Spinal cord (tissue), 9 donors: ENCODE measurements at regions not wholly inside any gene's neighbourhood (a gene's known extent, or its start where the extent isn't known, plus 50 kb on each side); places are given as distances from the start of the nearest gene placed in this dataset.
A peak's percentile ranks its signal among the peaks of the same experiment; 100 is the strongest.
"Not testable (repeated sequence)": the region's sequence is repeated elsewhere in the genome, so short reads cannot be mapped to it uniquely, and the experiment has no call there.

Experiments used
- DNase-seq, 6 donors: peaks; one replicate each; pipeline versions ENCODE4 v3.0.0 to v3.0.0-alpha.2; 2013 to 2015; ENCODE audit warnings: low spot score in 6 of 6, low read depth in 4 of 6
- H3K27ac ChIP-seq: one replicate; pipeline ENCODE4 v1.5.1; 2013; ENCODE audit warnings: low read depth, low read length, control low read depth
- H3K27me3 ChIP-seq: one replicate; pipeline ENCODE4 v1.6.1; 2013; ENCODE audit warnings: low read length; ENCODE audit not compliant: control insufficient read depth, insufficient read depth
- H3K36me3 ChIP-seq: one replicate; pipeline ENCODE4 v1.6.1; 2013; ENCODE audit warnings: low read length; ENCODE audit not compliant: control insufficient read depth, insufficient read depth
- H3K4me1 ChIP-seq: one replicate; pipeline ENCODE4 v1.6.1; 2013; ENCODE audit warnings: low read length; ENCODE audit not compliant: control insufficient read depth, insufficient read depth
- H3K4me3 ChIP-seq: one replicate; pipeline ENCODE4 v1.5.1; 2013; ENCODE audit warnings: low read depth, low read length, control low read depth
- H3K9me3 ChIP-seq: one replicate; pipeline ENCODE4 v1.6.1; 2013; ENCODE audit warnings: low read length; ENCODE audit not compliant: control insufficient read depth, insufficient read depth
- WGBS: methylation state at CpG from one replicate; pipeline ENCODE4 v1.1.5; 2013; ENCODE audit warnings: missing lambda C conversion rate; ENCODE audit not compliant: insufficient coverage; 5-methylcytosine and 5-hydroxymethylcytosine counted together
- donor health status: healthy.

DNA sequence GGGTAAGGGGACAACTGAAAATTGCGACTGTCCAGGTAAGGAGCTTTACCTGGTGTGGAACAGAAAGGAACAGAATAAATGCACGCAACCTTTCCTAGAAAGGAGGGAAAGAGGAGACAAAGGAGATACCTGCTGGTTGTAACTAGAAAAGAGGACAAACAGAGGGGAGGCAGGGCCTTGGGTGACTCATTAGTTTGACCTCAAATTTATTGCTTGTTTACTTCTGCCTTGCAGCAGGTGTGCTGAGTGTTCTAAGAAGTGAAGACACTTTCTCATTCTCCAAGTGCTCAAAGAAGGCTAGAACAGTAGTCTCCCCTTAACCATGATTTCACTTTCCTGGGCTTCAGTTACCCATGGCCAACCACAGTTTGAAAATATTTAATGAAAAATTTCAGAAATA, 123.1 kb upstream of the BOD1L1 start:
- Histone ChIP-seq H3K27ac (no peak overlapping the region), H3K27me3 (no peaks in the 10 kb centered on the region), H3K4me1 (no peaks in the 10 kb centered on the region), H3K36me3 (no peaks in the 10 kb centered on the region), H3K4me3 (no peak overlapping the region), H3K9me3 (no peaks in the 10 kb centered on the region)
- DNase-seq = no peak
- WGBS = 92% methylated on average over 2 of the region's 2 CpGs

DNA sequence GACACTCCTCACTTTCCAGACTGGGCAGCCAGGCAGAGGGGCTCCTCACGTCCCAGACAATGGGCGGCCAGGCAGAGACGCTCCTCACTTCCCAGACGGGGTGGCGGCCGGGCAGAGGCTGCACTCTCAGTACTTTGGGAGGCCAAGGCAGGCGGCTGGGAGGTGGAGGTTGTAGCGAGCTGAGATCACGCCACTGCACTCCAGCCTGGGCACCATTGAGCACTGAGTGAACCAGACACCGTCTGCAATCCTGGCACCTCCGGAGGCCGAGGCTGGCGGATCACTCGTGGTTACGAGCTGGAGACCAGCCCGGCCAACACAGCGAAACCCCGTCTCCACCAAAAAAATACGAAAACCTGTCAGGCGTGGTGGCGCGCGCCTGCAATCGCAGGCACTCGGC, 134.1 kb upstream of the BOD1L1 start:
- not testable (repeated sequence) for H3K9me3 ChIP-seq, H3K4me3 ChIP-seq, H3K27ac ChIP-seq, H3K27me3 ChIP-seq, H3K4me1 ChIP-seq, DNase-seq, H3K36me3 ChIP-seq
- WGBS = 91% methylated on average over 16 of the region's 25 CpGs

DNA sequence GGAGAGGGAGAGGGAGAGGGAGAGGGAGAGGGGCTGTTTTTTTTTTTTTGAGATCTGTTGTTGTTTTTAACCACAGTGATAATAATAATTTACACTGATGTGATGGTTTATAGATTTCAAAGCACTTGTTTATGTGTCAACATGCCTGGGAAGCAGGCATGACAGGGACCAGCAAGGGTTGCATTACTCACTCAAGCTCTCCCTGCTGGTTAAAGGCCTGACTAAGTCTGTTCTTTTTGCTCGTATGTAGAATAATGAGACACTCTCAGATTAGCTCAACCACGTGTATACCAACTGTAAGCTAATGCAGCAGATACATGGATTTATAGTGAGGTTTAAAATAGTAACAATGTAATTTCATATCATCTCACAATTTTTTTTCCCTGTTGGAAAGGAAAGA, 134.6 kb upstream of the BOD1L1 start:
- no CpG with 5 or more reads among the region's 2 CpGs for WGBS
- Histone ChIP-seq H3K9me3 (no peaks in the 10 kb centered on the region), H3K4me3 (no peak overlapping the region)

DNA sequence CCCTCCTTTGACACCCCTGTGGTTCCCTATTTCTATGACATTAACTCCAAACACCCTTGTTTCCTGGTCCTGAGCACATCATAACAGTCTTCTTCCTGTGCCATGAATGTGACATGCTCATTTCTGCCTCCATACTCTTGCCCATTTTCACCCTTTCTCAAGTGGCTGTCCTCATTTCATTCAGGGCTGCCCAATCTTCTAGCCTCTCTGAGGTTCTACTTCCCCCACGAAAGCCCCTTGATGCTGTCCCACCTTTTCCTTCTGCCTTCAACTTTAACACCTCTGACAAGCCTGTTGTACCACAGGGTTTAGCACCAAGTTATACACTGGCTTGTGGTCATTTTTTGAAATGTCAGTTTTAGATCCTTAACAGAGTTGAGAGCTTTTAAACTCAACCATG, 136.2 kb upstream of the BOD1L1 start:
- H3K4me3 ChIP-seq = no peak overlapping the region
- H3K27ac ChIP-seq = no peak overlapping the region
- no peak for DNase-seq
- no peaks in the 10 kb centered on the region for H3K27me3 ChIP-seq
- 90% methylated on average over 1 of the region's 1 CpG for WGBS
- H3K36me3 ChIP-seq = no peaks in the 10 kb centered on the region
- H3K9me3 ChIP-seq = no peaks in the 10 kb centered on the region
- H3K4me1 ChIP-seq = no peaks in the 10 kb centered on the region

More for the DNA sequence above, 134.6 kb upstream of the BOD1L1 start:
- no peak for DNase-seq
- H3K36me3 ChIP-seq = no peaks in the 10 kb centered on the region
- no peaks in the 10 kb centered on the region for H3K27me3 ChIP-seq
- H3K4me1 ChIP-seq = no peaks in the 10 kb centered on the region
- H3K27ac ChIP-seq = no peak overlapping the region

DNA sequence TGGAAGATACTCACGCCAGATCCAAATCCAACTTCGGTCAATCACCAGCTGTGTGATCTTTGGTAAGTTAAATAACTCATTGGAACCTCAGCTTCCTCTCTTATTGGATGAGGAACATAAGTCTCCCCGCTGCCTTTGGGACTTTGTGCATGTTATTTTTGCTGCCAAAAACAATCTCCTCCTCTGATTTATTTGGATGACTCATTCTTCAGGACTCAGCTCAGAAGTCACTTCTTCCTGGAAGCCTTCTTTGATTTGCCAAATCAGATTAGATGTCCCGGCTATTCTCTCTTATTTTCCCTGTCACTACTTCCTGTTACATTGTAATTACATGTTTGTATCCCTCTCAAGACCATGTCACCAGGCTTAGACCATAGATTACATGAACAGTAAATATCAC, 138.0 kb upstream of the BOD1L1 start:
- Histone ChIP-seq H3K4me3 (no peak overlapping the region), H3K36me3 (no peaks in the 10 kb centered on the region), H3K27me3 (no peaks in the 10 kb centered on the region), H3K9me3 (no peaks in the 10 kb centered on the region), H3K4me1 (no peaks in the 10 kb centered on the region), H3K27ac (no peak overlapping the region)
- 88% methylated on average over 1 of the region's 4 CpGs for WGBS
- no peak for DNase-seq

DNA sequence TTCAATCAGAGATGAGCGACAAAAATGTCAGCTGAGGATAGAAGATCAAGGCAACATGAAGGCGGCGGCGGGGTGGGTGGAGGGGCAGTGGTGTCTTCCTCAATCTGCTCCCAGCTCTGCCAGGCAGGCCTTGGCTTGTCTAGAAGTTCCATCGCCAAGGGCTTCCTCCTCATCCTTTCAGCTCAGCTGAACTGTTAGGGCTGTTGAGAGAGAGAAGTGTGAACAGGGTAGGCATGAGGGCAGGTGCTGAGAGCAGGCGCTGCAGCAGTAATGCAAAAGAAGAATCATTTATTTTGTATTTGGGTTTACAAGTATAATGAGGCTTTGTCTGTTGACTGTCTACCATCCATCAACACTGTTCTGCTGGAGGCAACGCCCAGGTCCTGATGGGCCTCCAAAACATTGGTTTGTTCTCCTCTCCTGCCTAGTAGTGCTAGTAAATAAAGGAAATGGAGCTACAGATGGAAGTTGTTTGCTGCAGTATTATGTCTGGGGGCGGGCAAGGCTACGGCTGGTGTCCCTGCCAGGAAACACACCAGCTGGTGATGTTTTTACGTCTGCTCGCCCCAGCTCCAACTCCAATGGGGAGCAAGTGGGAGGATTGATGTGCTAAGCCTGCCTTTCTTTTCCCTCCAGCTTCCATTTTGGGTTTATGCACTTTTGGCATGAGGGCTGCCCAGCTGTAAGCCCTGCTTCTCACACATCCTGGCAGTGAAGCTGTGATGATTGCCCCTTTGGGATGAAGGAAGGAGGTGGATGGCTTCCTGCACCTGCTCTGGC, 139.4 kb upstream of the BOD1L1 start:
- no peak overlapping the region for H3K4me3 ChIP-seq
- 81% methylated on average over 4 of the region's 11 CpGs for WGBS
- no peaks in the 10 kb centered on the region for H3K9me3 ChIP-seq
- no peaks in the 10 kb centered on the region for H3K27me3 ChIP-seq
- no peak overlapping the region for H3K27ac ChIP-seq
- H3K4me1 ChIP-seq = no peaks in the 10 kb centered on the region
- peak in 2 of 6 donors; percentile 51 to 82 for DNase-seq
- no peaks in the 10 kb centered on the region for H3K36me3 ChIP-seq

DNA sequence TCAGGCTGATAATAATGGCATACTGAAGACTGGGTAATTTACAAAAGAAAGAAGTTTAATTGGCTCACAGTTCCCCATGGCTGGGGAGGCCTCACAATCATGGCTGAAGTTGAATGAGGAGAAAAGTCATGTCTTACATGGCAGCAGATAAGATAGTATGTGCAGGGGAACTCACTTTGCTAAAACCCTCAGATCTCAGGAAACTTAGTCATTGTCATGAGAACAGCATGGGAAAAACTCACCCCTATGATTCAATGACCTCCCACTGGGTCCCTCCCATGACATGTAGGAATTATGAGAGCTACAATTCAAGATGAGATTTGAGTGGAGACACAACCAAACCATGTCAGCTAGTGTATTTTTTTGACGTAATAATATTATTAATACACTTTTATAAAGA, 149.8 kb upstream of the BOD1L1 start:
- Histone ChIP-seq H3K4me3 (no peak overlapping the region), H3K27me3 (no peaks in the 10 kb centered on the region), H3K4me1 (no peaks in the 10 kb centered on the region), H3K36me3 (no peaks in the 10 kb centered on the region), H3K27ac (no peak overlapping the region), H3K9me3 (no peaks in the 10 kb centered on the region)
- no CpG with 5 or more reads among the region's 1 CpG for WGBS
- DNase-seq = no peak

DNA sequence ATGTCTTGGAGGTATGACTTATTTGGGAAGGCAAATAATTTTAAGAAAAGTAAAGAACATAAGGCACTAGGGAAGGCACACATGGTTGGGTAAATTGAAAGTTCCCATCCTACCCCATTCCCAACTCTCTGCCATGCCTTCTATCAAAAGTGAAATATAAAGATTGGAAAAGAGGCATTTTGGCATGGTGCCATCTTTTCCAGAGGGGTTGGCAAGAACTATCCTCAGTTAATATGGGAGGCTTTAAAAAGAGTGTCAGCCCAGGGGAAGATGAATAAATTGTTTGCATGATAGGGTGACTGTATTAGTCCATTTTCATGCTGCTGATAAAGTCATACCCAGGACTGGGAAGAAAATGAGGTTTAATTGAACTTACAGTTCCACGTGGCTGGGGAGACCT, 150.8 kb upstream of the BOD1L1 start:
- Histone ChIP-seq H3K4me3 (no peak overlapping the region), H3K27me3 (no peaks in the 10 kb centered on the region), H3K27ac (no peak overlapping the region), H3K9me3 (no peaks in the 10 kb centered on the region), H3K4me1 (no peaks in the 10 kb centered on the region), H3K36me3 (no peaks in the 10 kb centered on the region)
- WGBS = 75% methylated on average over 1 of the region's 1 CpG
- no peak for DNase-seq

DNA sequence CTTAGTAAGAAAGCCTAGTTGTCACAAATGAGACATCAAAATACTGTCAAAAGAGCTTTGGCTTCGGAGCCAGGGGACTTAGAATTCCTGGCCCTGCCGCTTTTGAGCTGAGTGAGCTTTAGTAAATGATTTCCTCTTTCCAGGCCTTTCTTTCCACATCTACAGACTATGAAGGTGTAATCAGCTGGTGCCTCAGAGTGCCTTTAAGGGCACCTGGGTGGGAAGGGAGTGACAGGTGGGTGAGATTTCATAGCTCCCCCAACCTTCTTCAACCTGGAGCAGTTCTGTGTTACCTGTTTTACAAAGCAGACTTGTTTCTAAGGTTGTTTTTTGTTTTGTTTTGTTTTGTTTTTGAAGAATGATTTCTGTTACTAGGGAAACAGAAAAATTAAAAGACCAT, 154.7 kb upstream of the BOD1L1 start:
- no peak overlapping the region for H3K4me3 ChIP-seq
- no peak for DNase-seq
- H3K9me3 ChIP-seq = no peaks in the 10 kb centered on the region
- no CpG with 5 or more reads among the region's 2 CpGs for WGBS
- H3K27ac ChIP-seq = no peak overlapping the region
- no peaks in the 10 kb centered on the region for H3K27me3 ChIP-seq
- no peaks in the 10 kb centered on the region for H3K36me3 ChIP-seq
- H3K4me1 ChIP-seq = no peaks in the 10 kb centered on the region

DNA sequence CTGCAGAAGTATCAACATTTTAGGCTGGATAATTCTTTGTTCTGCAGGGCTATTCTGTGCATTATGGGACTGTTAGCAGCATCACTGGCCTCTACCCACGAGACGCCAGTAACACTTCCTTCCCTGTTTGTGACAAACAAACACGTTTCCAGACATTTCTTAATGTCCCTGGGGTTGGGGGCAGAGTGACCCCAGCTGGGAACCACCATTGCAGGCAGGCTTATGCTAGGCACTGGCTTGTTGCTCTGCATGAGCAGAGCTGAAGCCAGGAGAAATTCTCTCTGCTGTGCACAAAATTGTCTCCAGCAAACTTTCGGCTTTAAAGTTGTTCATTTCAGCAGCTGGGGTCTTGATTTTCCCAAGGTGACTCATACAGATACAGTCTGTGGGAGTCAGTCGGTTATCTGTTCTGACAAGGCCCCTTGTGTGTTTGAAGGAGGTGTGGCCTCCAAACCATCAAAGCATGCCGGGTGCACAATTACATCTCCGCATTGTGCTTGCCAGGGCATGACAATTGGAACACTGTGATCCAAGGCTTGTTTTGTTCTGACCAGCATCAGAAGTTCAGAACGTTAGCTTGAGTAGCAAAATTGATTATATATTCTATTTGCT, 156.4 kb upstream of the BOD1L1 start:
- 21% methylated on average over 6 of the region's 8 CpGs for WGBS
- peak in 2 of 6 donors; percentile 11 to 21 for DNase-seq
- Histone ChIP-seq H3K27ac (no peak overlapping the region), H3K4me1 (no peaks in the 10 kb centered on the region), H3K36me3 (no peaks in the 10 kb centered on the region), H3K27me3 (no peaks in the 10 kb centered on the region), H3K9me3 (no peaks in the 10 kb centered on the region), H3K4me3 (no peak overlapping the region)
